Stomach (tissue), 8 donors: ENCODE measurements at regions not wholly inside any gene's neighbourhood (a gene's known extent, or its start where the extent isn't known, plus 50 kb on each side); places are given as distances from the start of the nearest gene placed in this dataset.

Source experiments
- DNase-seq, 2 donors: peaks; one replicate each; pipeline versions ENCODE4 v3.0.0 to v3.0.0-alpha.2; 2013 to 2019
- H3K27ac ChIP-seq, 5 donors: fragments of 200-600 bp in 4 of 5; sonication (generic) in 4 of 5; one replicate each; pipeline ENCODE4 v1.5.1; 2013 to 2019; ENCODE audit warnings: mild to moderate bottlenecking in 1 of 5, moderate library complexity in 1 of 5
- H3K27me3 ChIP-seq, 3 donors: fragments of 200-600 bp; sonication (generic); one replicate each; pipeline ENCODE4 v1.5.1; 2017 to 2019; ENCODE audit warnings: mixed run types in 1 of 3
- H3K36me3 ChIP-seq, 4 donors: fragments of 200-600 bp; sonication (generic); 1 replicate in 3 of 4; 2 replicates in 1 of 4; pipeline ENCODE4 v1.5.1; 2016 to 2019
- H3K4me1 ChIP-seq, 4 donors: fragments of 200-600 bp; sonication (generic); one replicate each; pipeline ENCODE4 v1.5.1; 2016 to 2019
- H3K4me3 ChIP-seq, 4 donors: fragments of 200-600 bp; sonication (generic) in 3 of 4; one replicate each; pipeline ENCODE4 v1.5.1; 2016 to 2019; ENCODE audit warnings: mild to moderate bottlenecking in 1 of 4
- H3K9me3 ChIP-seq, 4 donors: fragments of 200-600 bp; sonication (generic); one replicate each; pipeline ENCODE4 v1.5.1; 2016 to 2019
- CTCF ChIP-seq, 7 experiments: fragments of 450-650 bp in 4 of 7; fragments of 200-600 bp in 3 of 7; sonication (generic) in 3 of 7; IDR thresholded peaks; one replicate each; pipeline ENCODE4 v1.5.1; 2016 to 2019; ENCODE audit warnings: antibody characterized with exemption in 7 of 7, control low read depth in 2 of 7, mild to moderate bottlenecking in 1 of 7
- EP300 ChIP-seq: sonication (generic); formaldehyde crosslinking; IDR thresholded peaks from one replicate; pipeline ENCODE4 v1.6.1; 2017; ENCODE audit warnings: antibody characterized with exemption
- POLR2A ChIP-seq, 4 donors: fragments of 450-650 bp; IDR thresholded peaks; one replicate each; pipeline ENCODE4 v1.6.1; 2016; ENCODE audit warnings: antibody characterized with exemption in 4 of 4, control low read depth in 2 of 4, mild to moderate bottlenecking in 1 of 4, moderate library complexity in 1 of 4
- POLR2AphosphoS5 ChIP-seq, 3 donors: sonication (generic); formaldehyde crosslinking; IDR thresholded peaks; one replicate each; pipeline ENCODE4 v1.6.1; 2016; ENCODE audit warnings: antibody characterized with exemption in 3 of 3
- WGBS, 5 donors: extraction: QIAGEN DNeasy Blood & Tissue Kit in 3 of 5; methylation state at CpG; one replicate each; pipeline versions ENCODE4 v1.1.5 to v1.1.7; 2013 to 2018; 5-methylcytosine and 5-hydroxymethylcytosine counted together
- intact Hi-C: fragments of 100-400 bp; cut with DNase I; formaldehyde crosslinking; loops from one replicate; pipeline ENCODE4 v1.15.1; 2023; ENCODE audit warnings: low total_unique reads
- donor health status: healthy with polysubstance abuse.
- donor health status: Bipolar disorder and iron deficiency.
- donor health status: healthy.

GRCh38 chr5:41598011-41598410 lies 87.6 kb upstream of the PLCXD3 start:
- H3K4me1 ChIP-seq = no peaks in the 10 kb centered on the region
- H3K9me3 ChIP-seq = peaks cover 0 to 6% (median 1%) of the 10 kb centered on the region in 4 donors
- intact Hi-C loops = no loop called here
- no peak overlapping the region for H3K27ac ChIP-seq
- no peaks in the 10 kb centered on the region for H3K27me3 ChIP-seq
- no peak overlapping the region for H3K4me3 ChIP-seq
- TF ChIP-seq EP300 (no peak), CTCF (IDR thresholded peaks at IDR 0.05) (no peak), POLR2AphosphoS5 (IDR thresholded peaks at IDR 0.05) (no peak), POLR2A (IDR thresholded peaks at IDR 0.05) (no peak)
- no peaks in the 10 kb centered on the region for H3K36me3 ChIP-seq
- DNase-seq = no peak

GRCh38 chr5:41587668-41588067 lies 77.3 kb upstream of the PLCXD3 start:
- Histone ChIP-seq H3K4me3 (no peak overlapping the region), H3K36me3 (no peaks in the 10 kb centered on the region), H3K27ac (no peak overlapping the region), H3K27me3 (no peaks in the 10 kb centered on the region), H3K9me3 (no peaks in the 10 kb centered on the region), H3K4me1 (no peaks in the 10 kb centered on the region)
- DNase-seq = no peak
- TF ChIP-seq CTCF (IDR thresholded peaks at IDR 0.05) (no peak), POLR2AphosphoS5 (IDR thresholded peaks at IDR 0.05) (no peak), POLR2A (IDR thresholded peaks at IDR 0.05) (no peak), EP300 (no peak)
- intact Hi-C loops = no loop called here
- WGBS, 5 donors = 92 to 96% (median 95%) methylated on average over 17 of the region's 17 CpGs

GRCh38 chr5:41575110-41575779 lies 64.8 kb upstream of the PLCXD3 start:
- H3K4me1 ChIP-seq = no peaks in the 10 kb centered on the region
- DNase-seq = no peak
- intact Hi-C loops = no loop called here
- no peaks in the 10 kb centered on the region for H3K36me3 ChIP-seq
- H3K9me3 ChIP-seq = peaks cover 0 to 2% (median 0%) of the 10 kb centered on the region in 4 donors
- H3K4me3 ChIP-seq = no peak overlapping the region
- WGBS, 5 donors = 88 to 100% (median 94%) methylated on average over 1 of the region's 1 CpG
- no peak for TF ChIP-seq EP300
- no peak for TF ChIP-seq POLR2AphosphoS5 (IDR thresholded peaks at IDR 0.05)
- TF ChIP-seq CTCF (IDR thresholded peaks at IDR 0.05) = no peak
- TF ChIP-seq POLR2A (IDR thresholded peaks at IDR 0.05) = no peak
- no peak overlapping the region for H3K27ac ChIP-seq
- H3K27me3 ChIP-seq = no peaks in the 10 kb centered on the region

GRCh38 chr5:41574391-41574790 lies 64.0 kb upstream of the PLCXD3 start:
- DNase-seq = no peak
- Histone ChIP-seq H3K27ac (no peak overlapping the region), H3K27me3 (no peaks in the 10 kb centered on the region), H3K36me3 (no peaks in the 10 kb centered on the region), H3K4me3 (no peak overlapping the region), H3K4me1 (no peaks in the 10 kb centered on the region), H3K9me3 (peaks cover 0 to 4% (median 0%) of the 10 kb centered on the region in 4 donors)
- 58 to 84% (median 78%) methylated on average over 2 of the region's 2 CpGs for WGBS, 5 donors
- intact Hi-C loops = no loop called here
- TF ChIP-seq POLR2A (IDR thresholded peaks at IDR 0.05) (no peak), EP300 (no peak), POLR2AphosphoS5 (IDR thresholded peaks at IDR 0.05) (no peak), CTCF (IDR thresholded peaks at IDR 0.05) (no peak)
